ENCODE measurements at regions not wholly inside any gene's neighbourhood (a gene's known extent, or its start where the extent isn't known, plus 50 kb on each side); places are given as distances from the start of the nearest gene placed in this dataset.

DNA sequence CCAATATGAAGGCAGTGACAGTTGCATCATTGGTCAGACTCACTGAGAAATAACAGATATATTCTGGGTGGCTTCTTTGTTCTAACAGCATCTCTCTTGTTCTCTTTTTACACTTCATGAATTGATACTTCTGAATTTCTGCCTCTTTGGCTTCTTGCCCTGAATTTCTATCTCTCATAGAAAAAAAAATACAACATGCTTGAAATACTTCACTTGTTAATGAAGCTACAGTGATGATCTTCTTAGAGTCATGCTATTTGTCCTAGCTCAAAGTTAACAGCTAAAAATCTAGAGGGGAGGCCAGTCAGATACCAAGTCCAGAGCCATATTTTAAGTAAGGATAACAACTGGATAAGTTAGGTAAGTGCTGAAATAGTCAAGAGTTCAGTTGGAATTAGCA is 597.2 kb upstream of the AGTR1 start:
- Mint-ChIP-seq H3K27me3 (no peaks in the 10 kb centered on the region), H3K27ac (no peak overlapping the region), H3K4me3 (no peak overlapping the region), H3K36me3 (no peaks in the 10 kb centered on the region), H3K4me1 (no peaks in the 10 kb centered on the region), H3K9me3 (peaks cover 1% of the 10 kb centered on the region)
- no peak for DNase-seq
- no peak for ATAC-seq (ENCODE audit: low read depth)
- POLR2A ChIA-PET = no interaction called here

DNA sequence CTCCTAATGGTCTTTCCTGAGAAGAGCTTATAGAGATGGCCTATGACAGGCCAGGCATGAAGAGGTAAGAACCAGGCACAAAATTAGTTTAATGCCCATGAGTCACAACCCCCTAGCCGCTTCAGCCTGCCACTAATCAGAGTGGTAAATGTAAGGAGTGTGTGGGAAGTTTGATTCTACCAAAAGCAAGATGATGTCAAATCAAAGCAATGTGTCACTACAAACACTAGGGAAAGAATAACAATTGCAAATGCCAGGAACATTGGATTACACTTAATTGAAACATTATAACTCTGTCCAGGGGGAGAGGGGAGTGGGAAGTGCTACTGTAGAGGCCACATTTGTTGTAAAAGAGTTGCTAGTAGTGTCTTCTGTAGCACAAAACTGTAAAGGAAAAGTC is 596.6 kb upstream of the AGTR1 start:
- DNase-seq (no peak), ATAC-seq (ENCODE audit: low read depth) (no peak)
- Mint-ChIP-seq H3K27ac (no peak overlapping the region), H3K4me3 (no peak overlapping the region), H3K36me3 (no peaks in the 10 kb centered on the region), H3K4me1 (no peaks in the 10 kb centered on the region), H3K9me3 (peaks cover 1% of the 10 kb centered on the region), H3K27me3 (no peaks in the 10 kb centered on the region)
- POLR2A ChIA-PET = no interaction called here

DNA sequence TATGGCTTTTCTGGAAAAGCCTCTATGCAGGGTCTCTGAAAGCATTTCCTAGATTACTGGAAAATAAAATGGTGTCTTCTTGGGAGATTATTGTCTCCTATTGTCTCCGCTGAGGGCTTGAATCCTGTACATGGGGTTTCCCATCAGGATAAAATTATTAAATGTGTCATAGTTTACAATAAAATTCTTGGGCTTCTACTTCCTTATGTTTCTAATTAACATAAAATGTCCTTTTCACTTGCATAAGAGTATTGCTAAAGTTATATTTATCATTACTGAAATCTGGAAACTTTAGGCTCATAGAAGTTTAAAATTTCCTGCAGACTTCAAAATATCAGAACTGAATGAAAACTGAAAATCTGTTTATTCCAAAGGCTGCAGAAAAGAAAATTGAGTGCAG is 595.5 kb upstream of the AGTR1 start:
- no peaks in the 10 kb centered on the region for H3K4me1 Mint-ChIP-seq
- H3K27ac Mint-ChIP-seq = no peak overlapping the region
- H3K27me3 Mint-ChIP-seq = no peaks in the 10 kb centered on the region
- no peak for DNase-seq
- POLR2A ChIA-PET = no interaction called here
- no peak overlapping the region for H3K4me3 Mint-ChIP-seq
- peaks cover 1% of the 10 kb centered on the region for H3K9me3 Mint-ChIP-seq
- H3K36me3 Mint-ChIP-seq = no peaks in the 10 kb centered on the region
- ATAC-seq (ENCODE audit: low read depth) = no peak

DNA sequence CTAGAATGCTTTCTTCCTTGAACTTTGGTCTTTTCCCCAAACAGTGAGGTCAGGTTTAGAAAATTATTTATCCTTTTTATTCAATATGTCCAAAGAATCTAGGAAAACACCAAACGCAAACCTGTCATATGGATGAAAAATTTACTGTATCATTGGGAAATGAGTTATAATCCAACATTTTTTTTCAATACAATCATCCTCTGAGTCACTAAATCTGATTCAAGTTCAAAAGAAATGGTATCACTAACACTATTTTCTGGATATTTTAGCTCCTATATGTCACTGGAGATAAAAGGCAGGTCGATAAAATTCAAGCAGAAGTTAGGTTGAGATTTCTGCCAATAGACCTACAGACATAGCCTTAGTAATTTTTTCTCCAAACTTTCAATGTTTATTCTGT is 591.6 kb upstream of the AGTR1 start:
- Mint-ChIP-seq H3K4me3 (no peak overlapping the region), H3K27me3 (no peaks in the 10 kb centered on the region), H3K4me1 (no peaks in the 10 kb centered on the region), H3K9me3 (peaks cover 1% of the 10 kb centered on the region), H3K36me3 (no peaks in the 10 kb centered on the region), H3K27ac (no peak overlapping the region)
- no peak for ATAC-seq (ENCODE audit: low read depth)
- POLR2A ChIA-PET = no interaction called here
- DNase-seq = no peak

DNA sequence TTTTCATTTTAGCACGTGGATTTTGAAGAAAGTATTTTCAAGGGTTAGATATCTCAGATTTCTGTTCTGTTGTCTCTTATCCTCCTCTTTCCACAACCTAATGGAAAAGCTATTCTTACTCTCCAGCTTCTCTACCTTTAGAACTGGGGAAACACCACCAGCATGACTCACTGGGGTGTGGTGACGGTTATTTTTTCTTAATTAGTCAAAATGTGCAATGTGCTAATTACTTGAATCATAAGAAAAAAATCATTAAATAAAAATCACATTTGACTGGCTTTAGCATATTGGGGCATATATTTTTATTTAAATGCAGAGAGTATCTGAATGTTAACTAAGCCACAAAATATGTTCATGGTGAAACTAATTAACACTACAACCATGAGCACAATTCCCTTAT is 570.7 kb upstream of the AGTR1 start:
- Mint-ChIP-seq H3K9me3 (no peaks in the 10 kb centered on the region), H3K4me1 (no peaks in the 10 kb centered on the region), H3K27ac (no peak overlapping the region), H3K4me3 (no peak overlapping the region), H3K27me3 (no peaks in the 10 kb centered on the region), H3K36me3 (no peaks in the 10 kb centered on the region)
- no peak for ATAC-seq (ENCODE audit: low read depth)
- POLR2A ChIA-PET = no interaction called here
- no peak for DNase-seq

DNA sequence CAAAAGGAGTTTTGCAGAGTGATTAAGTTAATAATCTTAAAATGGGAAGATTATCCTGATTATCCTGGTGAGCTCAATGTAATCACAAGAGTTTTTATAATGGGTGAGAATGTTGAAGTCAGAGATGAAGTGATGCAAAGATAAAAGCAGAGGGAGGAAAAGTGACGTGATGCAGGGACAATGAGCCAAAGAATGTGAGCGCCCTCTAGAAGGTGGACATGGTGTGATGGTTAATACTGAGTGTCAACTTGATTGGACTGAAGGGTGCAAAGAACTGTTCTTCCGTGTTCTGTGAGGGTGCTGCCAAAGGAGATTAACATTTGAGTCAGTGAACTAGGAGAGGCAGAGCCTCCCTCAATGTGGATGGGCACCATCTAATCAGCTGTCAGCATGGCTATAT is 569.6 kb upstream of the AGTR1 start:
- no peaks in the 10 kb centered on the region for H3K27me3 Mint-ChIP-seq
- H3K36me3 Mint-ChIP-seq = no peaks in the 10 kb centered on the region
- H3K27ac Mint-ChIP-seq = no peak overlapping the region
- H3K9me3 Mint-ChIP-seq = peaks cover 2% of the 10 kb centered on the region
- ATAC-seq (ENCODE audit: low read depth) = no peak
- DNase-seq = no peak
- POLR2A ChIA-PET = no interaction called here
- no peaks in the 10 kb centered on the region for H3K4me1 Mint-ChIP-seq
- no peak overlapping the region for H3K4me3 Mint-ChIP-seq

DNA sequence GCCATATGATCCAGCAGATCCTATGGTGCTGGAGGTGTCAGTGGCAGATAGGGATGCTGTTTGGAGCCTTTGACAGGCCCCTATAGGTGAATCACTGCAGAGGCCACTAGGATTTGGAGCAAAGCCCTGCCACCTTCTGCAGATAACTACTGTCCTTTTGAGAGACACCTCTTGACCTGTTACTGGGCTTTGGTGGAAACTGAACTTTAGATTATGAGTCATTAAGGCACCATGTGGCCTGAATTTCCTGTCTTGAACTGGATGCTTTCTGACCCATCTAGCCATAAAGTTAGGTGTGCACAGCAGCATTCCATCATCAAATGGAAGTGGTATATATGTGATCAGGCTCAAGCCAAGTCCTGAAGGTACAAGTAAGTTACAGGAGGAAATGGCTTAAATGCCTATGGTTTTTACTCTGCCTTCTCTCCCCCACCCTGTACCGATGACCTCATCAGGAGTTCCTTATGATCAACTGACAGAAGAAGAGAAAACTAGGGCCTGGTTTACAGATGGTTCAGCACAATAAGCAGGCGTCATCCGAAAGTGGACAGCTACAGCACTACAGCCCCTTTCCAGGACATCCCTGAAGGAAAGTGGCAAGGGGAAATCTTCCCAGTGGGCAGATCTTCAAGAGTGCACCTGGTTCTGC is 565.6 kb upstream of the AGTR1 start:
- ATAC-seq (ENCODE audit: low read depth) (no peak), DNase-seq (no peak)
- Mint-ChIP-seq H3K9me3 (peaks cover 8% of the 10 kb centered on the region), H3K27me3 (no peaks in the 10 kb centered on the region), H3K27ac (no peak overlapping the region), H3K36me3 (no peaks in the 10 kb centered on the region), H3K4me3 (no peak overlapping the region), H3K4me1 (no peaks in the 10 kb centered on the region)
- POLR2A ChIA-PET = no interaction called here

DNA sequence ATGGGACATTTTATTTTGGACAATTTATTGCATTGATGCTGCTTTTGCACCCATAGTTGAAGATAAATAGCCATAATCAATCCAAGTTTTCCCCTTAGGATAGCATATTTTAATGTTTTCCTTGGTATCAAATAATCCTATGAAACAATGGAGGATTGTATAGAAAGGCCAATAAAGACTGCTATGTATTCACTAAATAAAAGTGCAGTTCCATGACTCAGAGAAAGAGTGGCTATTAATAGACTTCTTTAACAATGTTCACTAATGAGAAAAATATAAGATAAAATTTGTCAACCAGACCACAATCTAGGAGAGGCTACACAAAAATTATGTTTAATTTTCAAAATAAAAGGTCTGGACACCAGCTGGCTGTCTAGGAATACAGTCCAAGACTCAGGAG is 560.9 kb upstream of the AGTR1 start:
- POLR2A ChIA-PET = no interaction called here
- Mint-ChIP-seq H3K36me3 (no peaks in the 10 kb centered on the region), H3K9me3 (peaks cover 8% of the 10 kb centered on the region), H3K4me3 (no peak overlapping the region), H3K27me3 (no peaks in the 10 kb centered on the region), H3K27ac (no peak overlapping the region), H3K4me1 (no peaks in the 10 kb centered on the region)
- DNase-seq (no peak), ATAC-seq (ENCODE audit: low read depth) (no peak)

DNA sequence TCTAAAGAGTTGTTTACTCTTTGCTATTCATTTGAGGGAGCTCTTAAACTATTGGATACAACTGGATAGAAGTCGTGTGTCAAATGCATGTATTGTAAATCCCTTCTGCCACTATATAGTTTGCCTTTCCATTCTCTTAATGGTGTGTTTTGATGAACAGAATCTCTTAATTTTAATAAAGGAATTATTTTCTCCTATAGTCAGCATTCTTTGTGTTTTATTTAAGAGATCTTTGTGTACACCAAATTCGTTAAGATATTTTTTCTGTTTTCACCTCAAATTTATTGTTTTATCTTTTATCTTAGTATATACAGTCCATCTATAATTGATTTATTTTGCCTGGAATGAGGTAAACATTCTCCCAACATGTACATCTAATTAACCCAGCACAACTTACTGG is 551.5 kb upstream of the AGTR1 start:
- no peak overlapping the region for H3K27ac Mint-ChIP-seq
- DNase-seq (no peak), ATAC-seq (ENCODE audit: low read depth) (no peak)
- H3K4me3 Mint-ChIP-seq = no peak overlapping the region
- H3K4me1 Mint-ChIP-seq = no peaks in the 10 kb centered on the region
- POLR2A ChIA-PET = no interaction called here
- no peaks in the 10 kb centered on the region for H3K36me3 Mint-ChIP-seq
- no peaks in the 10 kb centered on the region for H3K27me3 Mint-ChIP-seq
- no peaks in the 10 kb centered on the region for H3K9me3 Mint-ChIP-seq

DNA sequence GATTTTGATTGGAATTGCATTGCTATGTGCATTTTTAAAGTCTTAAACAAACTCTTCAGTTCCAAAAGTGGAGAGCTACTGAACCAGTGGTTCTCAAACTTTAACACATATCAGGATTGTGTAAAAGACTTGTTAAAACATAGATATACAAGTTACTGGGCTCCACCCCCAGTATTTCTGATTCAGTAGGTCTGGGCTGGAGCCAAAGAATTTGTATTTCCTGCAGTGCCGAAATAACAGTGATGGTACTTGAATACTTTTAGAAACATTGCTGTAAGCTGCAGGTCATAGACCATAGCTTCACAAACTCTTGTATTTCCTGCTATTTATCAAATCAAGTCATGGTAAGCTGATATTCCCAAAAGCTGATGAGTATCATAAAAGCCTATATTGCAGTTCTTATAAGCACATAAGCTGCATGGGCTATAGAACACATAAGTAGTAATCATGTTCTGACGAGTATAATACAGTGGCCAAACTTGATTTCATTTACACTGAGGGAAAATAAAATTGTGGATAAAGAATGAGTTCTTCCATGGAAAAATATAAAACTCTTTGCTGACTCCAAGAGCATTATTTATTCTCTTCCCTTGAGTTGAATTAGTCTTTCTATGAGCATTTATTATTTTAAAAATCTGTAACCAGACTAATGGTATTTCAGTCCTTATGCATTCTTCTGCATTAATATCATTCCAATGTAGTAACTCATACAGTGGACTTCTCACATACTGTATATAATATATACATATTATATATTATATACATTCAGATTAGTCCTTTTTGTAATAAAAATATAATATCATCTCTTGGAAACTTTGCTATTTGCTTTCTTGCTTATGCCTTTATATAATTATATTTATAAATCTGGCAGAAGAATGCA is 550.5 kb upstream of the AGTR1 start:
- no peaks in the 10 kb centered on the region for H3K36me3 Mint-ChIP-seq
- no peaks in the 10 kb centered on the region for H3K9me3 Mint-ChIP-seq
- no peaks in the 10 kb centered on the region for H3K27me3 Mint-ChIP-seq
- POLR2A ChIA-PET = no interaction called here
- no peak for ATAC-seq (ENCODE audit: low read depth)
- no peak for DNase-seq
- no peak overlapping the region for H3K27ac Mint-ChIP-seq
- no peaks in the 10 kb centered on the region for H3K4me1 Mint-ChIP-seq
- H3K4me3 Mint-ChIP-seq = no peak overlapping the region

DNA sequence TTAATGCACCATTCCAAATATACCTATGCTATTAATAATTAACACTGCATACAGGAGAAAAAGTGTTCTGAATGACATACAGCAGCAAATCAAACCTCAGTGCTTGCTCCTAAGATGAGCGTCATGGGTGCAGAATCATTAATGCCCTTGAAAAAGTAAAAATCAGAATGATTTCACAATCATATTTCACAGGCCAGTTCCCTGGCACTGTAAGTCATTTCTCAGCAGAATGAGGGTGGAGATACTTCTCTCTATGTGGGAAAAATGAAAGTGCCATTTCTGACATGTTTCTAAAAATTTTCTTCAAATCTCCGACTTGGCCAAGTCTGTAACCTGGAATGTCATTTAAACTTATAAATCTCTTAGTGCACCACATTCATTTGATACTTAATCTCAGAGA is 549.8 kb upstream of the AGTR1 start:
- ATAC-seq (ENCODE audit: low read depth) (no peak), DNase-seq (no peak)
- Mint-ChIP-seq H3K4me3 (no peak overlapping the region), H3K36me3 (no peaks in the 10 kb centered on the region), H3K4me1 (no peaks in the 10 kb centered on the region), H3K27ac (no peak overlapping the region), H3K27me3 (no peaks in the 10 kb centered on the region), H3K9me3 (peaks cover 2% of the 10 kb centered on the region)
- POLR2A ChIA-PET = no interaction called here

DNA sequence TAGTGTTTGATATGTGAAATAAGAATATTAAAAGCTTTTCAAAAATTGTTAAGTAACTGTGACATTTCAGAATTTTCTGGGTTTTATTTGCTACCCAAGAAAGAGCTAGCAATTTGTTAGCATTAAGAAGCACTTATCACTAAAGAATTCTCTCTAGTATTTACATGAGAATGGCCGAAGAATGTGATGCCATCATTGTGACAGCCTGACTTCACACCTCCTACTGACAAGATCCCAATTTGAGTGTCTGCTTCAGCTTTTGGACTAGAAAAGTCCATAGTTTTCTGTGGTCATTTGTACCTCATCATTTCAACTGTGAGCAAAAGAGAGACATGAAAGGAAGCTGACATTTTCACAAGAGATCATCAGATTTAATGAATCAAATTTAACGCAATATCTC is 548.1 kb upstream of the AGTR1 start:
- DNase-seq (no peak), ATAC-seq (ENCODE audit: low read depth) (no peak)
- H3K4me3 Mint-ChIP-seq = no peak overlapping the region
- no peaks in the 10 kb centered on the region for H3K36me3 Mint-ChIP-seq
- no peaks in the 10 kb centered on the region for H3K27me3 Mint-ChIP-seq
- no peak overlapping the region for H3K27ac Mint-ChIP-seq
- no peaks in the 10 kb centered on the region for H3K4me1 Mint-ChIP-seq
- POLR2A ChIA-PET = no interaction called here
- H3K9me3 Mint-ChIP-seq = peaks cover 2% of the 10 kb centered on the region

DNA sequence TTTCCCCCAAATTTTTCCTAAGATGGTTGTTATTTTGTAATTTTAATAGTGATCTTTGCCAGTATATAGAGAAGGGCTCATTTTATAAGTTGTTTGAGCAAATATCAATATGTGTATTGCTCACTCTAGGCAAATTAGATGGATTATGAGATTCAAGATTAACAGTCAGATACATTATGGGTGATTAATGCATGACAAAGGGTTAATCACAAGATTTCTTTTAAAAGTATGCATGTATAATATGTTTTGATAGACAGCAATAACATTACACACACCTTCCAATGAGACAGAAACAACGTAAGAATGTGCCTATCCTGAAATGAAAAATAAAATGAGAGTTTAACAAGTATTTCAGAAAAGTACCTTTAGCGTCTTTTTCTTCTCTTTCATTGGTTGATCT is 547.6 kb upstream of the AGTR1 start:
- POLR2A ChIA-PET = no interaction called here
- Mint-ChIP-seq H3K9me3 (peaks cover 2% of the 10 kb centered on the region), H3K27me3 (no peaks in the 10 kb centered on the region), H3K36me3 (no peaks in the 10 kb centered on the region), H3K4me3 (no peak overlapping the region), H3K4me1 (no peaks in the 10 kb centered on the region), H3K27ac (no peak overlapping the region)
- ATAC-seq (ENCODE audit: low read depth) = no peak
- no peak for DNase-seq

DNA sequence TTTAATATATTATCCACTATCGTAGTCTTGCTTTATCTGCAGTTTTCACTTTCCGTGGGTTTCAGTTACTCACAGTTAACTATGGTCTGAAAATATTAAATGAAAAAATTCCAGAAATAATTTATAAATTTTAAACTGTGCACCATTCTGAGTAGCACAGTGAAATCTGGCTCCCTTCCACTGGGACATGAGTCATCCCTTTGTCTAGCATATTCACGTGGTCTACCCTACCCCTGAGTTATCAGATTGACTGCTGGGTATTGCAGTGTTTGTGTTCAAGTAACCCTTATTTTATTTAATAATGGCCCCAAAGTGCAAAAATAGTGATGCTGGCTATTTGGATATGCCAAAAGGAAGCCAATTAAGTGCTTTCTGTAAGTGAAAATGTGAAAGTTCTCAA is 539.5 kb upstream of the AGTR1 start:
- POLR2A ChIA-PET = no interaction called here
- Mint-ChIP-seq H3K9me3 (no peaks in the 10 kb centered on the region), H3K4me3 (no peak overlapping the region), H3K36me3 (no peaks in the 10 kb centered on the region), H3K27me3 (no peaks in the 10 kb centered on the region), H3K4me1 (no peaks in the 10 kb centered on the region), H3K27ac (no peak overlapping the region)
- ATAC-seq (ENCODE audit: low read depth) (no peak), DNase-seq (no peak)

Data from activated naive CD8-positive, alpha-beta T cell treated with anti-CD3 and anti-CD28 coated beads, Interleukin-2, amount 10 ng/mL, durations not matched to agents 7 days and 5 days (primary cell).